ENCODE measurements at regions not wholly inside any gene's neighbourhood (a gene's known extent, or its start where the extent isn't known, plus 50 kb on each side); places are given as distances from the start of the nearest gene placed in this dataset.

DNA sequence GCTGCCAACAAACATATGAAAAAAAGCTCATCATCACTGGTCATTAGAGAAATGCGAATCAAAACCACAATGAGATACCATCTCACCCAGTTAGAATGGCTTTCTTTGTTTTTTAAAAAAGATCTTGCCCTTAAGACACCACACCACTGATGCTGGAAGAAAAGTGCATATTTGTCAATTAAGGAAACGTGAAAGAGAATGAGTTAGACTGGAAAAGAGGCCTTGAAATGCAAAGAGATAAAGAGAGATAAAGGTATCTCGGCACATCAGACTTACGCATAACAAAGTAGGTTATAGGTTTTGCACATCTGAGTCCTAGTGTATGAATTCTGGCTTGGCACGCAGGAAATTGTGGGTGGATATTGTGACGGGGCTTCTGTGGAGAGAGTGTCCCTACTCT lies 149.5 kb downstream of the MTX2 start:
- TF ChIP-seq, protein P1, sequence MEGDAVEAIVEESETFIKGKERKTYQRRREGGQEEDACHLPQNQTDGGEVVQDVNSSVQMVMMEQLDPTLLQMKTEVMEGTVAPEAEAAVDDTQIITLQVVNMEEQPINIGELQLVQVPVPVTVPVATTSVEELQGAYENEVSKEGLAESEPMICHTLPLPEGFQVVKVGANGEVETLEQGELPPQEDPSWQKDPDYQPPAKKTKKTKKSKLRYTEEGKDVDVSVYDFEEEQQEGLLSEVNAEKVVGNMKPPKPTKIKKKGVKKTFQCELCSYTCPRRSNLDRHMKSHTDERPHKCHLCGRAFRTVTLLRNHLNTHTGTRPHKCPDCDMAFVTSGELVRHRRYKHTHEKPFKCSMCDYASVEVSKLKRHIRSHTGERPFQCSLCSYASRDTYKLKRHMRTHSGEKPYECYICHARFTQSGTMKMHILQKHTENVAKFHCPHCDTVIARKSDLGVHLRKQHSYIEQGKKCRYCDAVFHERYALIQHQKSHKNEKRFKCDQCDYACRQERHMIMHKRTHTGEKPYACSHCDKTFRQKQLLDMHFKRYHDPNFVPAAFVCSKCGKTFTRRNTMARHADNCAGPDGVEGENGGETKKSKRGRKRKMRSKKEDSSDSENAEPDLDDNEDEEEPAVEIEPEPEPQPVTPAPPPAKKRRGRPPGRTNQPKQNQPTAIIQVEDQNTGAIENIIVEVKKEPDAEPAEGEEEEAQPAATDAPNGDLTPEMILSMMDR (IDR thresholded peaks at IDR 0.05), result no peak
- TF ChIP-seq NR1H2 (CRISPR knock-in tag; IDR thresholded peaks at IDR 0.05) (no peak), ZNF121 (CRISPR knock-in tag; IDR thresholded peaks at IDR 0.05) (no peak)
- TF ChIP-seq, protein P2, sequence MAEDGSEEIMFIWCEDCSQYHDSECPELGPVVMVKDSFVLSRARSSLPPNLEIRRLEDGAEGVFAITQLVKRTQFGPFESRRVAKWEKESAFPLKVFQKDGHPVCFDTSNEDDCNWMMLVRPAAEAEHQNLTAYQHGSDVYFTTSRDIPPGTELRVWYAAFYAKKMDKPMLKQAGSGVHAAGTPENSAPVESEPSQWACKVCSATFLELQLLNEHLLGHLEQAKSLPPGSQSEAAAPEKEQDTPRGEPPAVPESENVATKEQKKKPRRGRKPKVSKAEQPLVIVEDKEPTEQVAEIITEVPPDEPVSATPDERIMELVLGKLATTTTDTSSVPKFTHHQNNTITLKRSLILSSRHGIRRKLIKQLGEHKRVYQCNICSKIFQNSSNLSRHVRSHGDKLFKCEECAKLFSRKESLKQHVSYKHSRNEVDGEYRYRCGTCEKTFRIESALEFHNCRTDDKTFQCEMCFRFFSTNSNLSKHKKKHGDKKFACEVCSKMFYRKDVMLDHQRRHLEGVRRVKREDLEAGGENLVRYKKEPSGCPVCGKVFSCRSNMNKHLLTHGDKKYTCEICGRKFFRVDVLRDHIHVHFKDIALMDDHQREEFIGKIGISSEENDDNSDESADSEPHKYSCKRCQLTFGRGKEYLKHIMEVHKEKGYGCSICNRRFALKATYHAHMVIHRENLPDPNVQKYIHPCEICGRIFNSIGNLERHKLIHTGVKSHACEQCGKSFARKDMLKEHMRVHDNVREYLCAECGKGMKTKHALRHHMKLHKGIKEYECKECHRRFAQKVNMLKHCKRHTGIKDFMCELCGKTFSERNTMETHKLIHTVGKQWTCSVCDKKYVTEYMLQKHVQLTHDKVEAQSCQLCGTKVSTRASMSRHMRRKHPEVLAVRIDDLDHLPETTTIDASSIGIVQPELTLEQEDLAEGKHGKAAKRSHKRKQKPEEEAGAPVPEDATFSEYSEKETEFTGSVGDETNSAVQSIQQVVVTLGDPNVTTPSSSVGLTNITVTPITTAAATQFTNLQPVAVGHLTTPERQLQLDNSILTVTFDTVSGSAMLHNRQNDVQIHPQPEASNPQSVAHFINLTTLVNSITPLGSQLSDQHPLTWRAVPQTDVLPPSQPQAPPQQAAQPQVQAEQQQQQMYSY (CRISPR knock-in tag; IDR thresholded peaks at IDR 0.05), result no peak
- TF ChIP-seq, protein P3, sequence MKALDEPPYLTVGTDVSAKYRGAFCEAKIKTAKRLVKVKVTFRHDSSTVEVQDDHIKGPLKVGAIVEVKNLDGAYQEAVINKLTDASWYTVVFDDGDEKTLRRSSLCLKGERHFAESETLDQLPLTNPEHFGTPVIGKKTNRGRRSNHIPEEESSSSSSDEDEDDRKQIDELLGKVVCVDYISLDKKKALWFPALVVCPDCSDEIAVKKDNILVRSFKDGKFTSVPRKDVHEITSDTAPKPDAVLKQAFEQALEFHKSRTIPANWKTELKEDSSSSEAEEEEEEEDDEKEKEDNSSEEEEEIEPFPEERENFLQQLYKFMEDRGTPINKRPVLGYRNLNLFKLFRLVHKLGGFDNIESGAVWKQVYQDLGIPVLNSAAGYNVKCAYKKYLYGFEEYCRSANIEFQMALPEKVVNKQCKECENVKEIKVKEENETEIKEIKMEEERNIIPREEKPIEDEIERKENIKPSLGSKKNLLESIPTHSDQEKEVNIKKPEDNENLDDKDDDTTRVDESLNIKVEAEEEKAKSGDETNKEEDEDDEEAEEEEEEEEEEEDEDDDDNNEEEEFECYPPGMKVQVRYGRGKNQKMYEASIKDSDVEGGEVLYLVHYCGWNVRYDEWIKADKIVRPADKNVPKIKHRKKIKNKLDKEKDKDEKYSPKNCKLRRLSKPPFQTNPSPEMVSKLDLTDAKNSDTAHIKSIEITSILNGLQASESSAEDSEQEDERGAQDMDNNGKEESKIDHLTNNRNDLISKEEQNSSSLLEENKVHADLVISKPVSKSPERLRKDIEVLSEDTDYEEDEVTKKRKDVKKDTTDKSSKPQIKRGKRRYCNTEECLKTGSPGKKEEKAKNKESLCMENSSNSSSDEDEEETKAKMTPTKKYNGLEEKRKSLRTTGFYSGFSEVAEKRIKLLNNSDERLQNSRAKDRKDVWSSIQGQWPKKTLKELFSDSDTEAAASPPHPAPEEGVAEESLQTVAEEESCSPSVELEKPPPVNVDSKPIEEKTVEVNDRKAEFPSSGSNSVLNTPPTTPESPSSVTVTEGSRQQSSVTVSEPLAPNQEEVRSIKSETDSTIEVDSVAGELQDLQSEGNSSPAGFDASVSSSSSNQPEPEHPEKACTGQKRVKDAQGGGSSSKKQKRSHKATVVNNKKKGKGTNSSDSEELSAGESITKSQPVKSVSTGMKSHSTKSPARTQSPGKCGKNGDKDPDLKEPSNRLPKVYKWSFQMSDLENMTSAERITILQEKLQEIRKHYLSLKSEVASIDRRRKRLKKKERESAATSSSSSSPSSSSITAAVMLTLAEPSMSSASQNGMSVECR (CRISPR knock-in tag; IDR thresholded peaks at IDR 0.05; ENCODE audit: borderline replicate concordance), result no peak
- TF ChIP-seq, protein P4, sequence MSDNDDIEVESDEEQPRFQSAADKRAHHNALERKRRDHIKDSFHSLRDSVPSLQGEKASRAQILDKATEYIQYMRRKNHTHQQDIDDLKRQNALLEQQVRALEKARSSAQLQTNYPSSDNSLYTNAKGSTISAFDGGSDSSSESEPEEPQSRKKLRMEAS (CRISPR knock-in tag; IDR thresholded peaks at IDR 0.05), result no peak
- TF ChIP-seq, protein P5, sequence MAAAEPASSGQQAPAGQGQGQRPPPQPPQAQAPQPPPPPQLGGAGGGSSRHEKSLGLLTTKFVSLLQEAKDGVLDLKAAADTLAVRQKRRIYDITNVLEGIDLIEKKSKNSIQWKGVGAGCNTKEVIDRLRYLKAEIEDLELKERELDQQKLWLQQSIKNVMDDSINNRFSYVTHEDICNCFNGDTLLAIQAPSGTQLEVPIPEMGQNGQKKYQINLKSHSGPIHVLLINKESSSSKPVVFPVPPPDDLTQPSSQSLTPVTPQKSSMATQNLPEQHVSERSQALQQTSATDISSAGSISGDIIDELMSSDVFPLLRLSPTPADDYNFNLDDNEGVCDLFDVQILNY (CRISPR knock-in tag; IDR thresholded peaks at IDR 0.05), result no peak

All from WTC11 (cell line).